HG02571 (cell line): ENCODE measurements at regions not wholly inside any gene's neighbourhood (a gene's known extent, or its start where the extent isn't known, plus 50 kb on each side); places are given as distances from the start of the nearest gene placed in this dataset.

Experiments
- ATAC-seq: cut with Tn5 transposase; IDR thresholded peaks from one replicate; pipeline ENCODE4 v1.9.1; 2021; ENCODE audit warnings: mild to moderate bottlenecking, moderate library complexity; ENCODE audit not compliant: unreplicated experiment

DNA sequence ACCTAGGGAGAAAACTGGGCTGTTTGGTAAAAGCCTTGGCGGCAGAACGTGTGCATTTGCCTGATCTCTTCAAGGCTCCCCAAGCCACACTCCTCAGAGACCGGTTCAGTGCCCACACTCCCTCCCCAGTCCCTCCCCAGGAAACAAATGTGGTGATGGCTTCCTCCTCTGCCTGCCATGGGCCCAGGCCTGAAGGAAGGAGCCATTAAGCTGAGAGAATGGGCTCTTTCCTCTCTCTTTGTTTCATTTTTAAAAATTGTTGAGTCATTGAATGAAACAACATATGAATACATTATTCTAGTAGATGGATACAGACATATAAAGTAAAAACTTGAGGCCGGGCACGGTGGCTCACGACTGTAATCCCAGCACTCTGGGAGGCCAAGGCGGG is 50.6 kb upstream of the YWHAQ start:
- no peak for ATAC-seq

DNA sequence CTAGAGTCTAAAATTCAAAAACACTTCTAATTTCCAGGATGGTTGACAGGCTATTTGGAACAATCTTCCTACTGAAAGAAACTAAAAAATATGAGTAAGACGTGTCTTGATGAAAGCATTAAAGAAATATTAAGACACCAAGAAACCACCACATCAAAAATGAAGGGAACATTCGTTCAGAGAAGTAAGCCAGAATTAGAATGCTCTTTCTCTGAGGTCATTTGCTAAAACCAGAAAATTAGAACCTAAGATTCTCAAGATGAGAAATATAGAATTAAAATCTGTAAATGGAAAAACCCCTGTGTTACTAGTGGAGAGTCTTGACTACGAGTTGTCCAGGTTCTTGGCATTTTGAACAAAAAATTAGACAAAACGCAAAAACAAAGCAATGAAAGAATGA is 54.8 kb upstream of the YWHAQ start:
- ATAC-seq: no peak

DNA sequence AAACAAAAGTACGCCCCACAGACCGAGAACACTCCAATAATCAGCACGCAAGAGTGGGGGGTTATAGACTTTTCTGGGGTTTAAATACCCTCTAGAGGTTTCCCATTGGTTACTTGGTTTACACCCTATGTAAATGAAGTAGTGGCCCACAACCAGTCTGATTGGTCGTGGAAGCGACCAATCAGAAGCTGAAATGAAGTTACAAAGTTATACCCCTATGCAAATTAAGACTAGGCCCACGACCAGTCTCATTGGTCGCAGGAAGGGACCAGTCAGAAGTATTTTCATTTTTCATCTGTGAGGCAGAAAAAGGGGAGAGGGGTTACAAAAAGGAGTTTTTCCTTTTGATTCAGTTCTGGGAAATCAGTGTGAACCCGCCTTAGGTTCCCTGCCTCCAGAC is 55.3 kb upstream of the YWHAQ start:
- no peak for ATAC-seq

DNA sequence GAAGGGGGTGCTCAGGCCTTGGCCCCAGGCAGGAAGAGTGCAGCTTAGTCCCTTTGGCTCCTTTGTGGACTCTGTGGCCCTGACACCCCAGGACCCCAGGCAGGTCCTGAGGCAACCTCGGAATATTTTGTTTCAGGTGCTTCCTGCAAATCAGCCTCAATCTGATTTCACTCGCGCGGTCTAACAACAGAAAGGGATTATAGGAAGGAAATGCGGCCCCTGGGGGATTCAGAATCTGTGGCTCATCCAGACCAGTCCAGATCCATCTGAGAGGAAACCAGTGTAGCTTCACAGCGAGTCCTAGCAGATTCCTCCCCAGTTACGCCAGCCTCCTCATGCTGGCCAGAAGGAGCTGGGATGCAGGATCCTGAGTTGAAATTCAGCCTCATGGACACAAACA is 59.5 kb upstream of the YWHAQ start:
- ATAC-seq: no peak

DNA sequence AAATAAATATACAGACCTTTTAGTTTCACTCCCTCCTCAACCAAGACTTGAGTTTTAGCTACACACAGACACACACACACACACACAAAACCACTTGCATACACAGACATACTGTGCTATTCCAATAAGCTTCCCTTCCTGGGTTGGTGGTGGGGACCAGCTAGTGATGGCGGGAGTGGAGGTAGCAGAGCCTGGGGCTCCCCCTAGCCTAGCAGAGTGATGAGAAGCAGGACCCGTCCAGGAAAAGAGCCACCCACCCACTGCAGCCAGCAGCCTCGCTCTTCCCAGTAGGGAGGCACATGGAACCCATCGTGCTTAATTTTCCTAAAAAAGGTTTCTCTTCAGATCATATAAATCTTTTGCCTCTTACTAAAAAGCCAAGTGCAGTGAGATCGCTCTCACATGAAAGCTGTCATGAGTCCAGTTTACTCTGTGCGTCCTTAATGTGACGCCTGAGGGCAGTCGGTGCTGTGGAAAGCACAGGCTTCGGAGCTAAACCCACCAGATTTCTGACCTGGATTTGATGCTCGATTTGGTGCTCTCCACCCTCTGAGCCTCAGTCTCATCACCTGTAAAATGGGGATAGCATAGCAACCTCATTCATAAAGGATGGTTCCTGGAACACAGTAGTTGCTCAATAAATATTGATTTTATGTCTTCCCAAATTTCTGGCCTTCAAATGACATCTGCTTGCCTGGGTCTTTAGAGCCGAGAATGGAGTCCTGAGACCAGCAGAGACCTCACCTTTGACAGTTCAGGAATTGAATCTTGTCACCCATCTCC is 60.1 kb upstream of the YWHAQ start:
- ATAC-seq: no peak

DNA sequence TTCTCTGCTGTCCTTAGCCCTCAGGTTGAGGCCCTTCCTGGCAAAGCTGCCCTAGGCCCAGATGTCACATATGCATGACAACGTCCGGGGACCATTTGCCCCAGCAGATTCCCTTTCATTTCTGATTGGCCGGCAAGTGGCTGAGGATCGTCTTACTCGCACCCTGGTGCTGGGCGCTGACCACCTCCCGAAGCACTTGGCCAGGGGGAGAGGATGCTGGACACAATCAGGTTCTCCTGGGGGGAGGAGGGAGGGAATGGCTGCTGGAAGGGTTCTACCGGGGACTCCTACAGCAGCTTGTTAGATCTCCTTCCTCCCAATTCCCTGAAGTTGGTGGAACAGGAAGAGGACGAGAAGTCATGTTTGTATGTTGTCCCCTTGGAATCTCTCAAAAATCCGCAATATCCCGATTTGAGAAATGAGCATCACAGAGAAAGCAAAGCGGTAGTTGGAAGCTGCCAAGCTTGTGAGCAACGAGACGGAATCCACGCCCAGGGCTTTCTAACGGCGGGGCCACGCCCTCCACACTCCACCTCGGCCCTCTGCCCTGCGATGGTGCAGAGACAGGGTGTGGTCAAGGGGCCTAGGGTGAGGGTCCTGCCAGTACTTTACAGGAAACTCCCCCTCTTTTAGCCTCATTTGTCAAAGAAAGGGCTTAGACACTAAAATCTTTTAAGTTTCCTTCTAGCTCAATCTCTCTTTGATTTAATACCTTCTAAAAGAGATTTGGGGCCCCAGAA is 61.8 kb upstream of the YWHAQ start:
- ATAC-seq: no peak

DNA sequence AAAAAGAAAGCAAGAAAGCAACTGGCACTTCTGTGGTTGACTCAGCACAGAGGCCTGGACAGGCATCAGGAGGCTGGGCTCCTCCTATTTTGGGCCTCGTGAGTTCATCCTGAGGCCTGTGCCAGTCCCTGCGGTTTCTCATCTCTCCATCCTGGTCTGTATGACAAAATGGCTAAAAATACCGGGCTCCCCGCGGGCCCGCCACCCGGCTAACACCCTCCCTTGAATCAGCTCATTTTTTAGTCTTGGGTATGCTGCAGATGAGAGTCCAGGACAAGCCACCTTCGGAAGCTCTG is 62.3 kb upstream of the YWHAQ start:
- no peak for ATAC-seq

DNA sequence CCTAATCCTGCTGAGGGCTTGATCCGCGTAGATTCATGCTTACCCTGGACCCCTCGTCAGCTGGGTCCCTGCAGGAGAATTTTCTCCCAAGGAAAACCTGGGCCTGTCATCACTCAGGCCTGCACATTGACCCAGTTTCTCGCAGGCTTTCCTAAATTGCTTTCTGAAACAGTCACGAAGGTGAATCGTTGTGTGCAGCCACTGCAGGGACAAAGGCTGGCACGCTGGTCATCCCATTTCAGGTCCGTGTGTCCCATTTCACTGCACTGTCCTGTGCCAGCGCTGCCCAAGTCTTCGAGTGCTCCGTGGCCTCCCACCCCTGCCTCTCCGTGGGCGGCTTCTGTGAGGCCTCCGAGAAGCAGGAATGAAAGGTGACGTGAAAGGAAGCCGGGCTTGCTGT is 62.8 kb upstream of the YWHAQ start:
- ATAC-seq: no peak

DNA sequence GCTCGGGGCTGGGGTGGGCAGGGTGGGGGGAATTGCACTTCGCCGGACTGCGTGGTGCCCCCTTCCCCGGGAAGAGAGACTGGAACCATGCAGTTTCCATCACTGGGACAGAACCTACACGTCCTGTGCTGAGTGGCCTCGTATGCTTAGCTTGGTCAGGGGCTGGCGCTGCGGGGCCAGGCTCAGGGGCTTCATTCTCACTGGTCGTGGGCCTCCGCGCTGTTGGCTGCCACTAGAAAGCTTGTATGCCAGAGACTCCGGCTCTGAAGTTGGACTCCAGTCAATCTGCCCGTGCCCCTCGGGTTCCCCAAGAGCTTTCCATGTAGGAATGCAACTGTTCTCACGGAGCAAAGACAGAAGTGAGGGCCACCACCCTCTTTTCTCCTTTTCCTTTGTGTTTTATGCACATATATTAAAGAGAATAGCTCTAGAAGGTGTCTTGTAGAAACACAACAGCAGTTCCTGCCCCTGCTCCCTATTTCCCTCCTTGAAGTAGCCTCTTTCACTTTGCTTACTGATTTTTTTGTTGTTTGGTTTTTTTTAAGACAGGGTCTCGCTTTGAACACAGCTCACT is 64.0 kb upstream of the YWHAQ start:
- ATAC-seq: no peak

DNA sequence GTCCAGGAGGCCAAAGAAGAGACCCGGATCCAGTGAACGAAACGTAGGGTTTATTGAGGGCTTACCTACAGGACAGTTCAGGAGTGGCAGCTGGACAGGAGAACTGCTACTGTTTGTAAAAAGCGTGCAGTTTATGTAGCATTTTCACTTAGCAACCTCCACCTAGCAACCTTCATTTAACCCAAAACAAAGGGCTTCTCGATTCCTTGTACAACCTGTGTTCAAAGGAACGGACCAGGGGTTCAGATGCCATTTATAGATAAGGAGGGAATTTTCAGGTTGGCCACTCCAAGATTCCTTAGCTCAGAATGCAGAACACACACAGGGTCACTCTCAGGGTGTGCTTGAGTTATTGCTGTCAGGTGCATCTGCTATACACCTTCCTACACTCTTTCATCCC is 65.1 kb upstream of the YWHAQ start:
- no peak for ATAC-seq

DNA sequence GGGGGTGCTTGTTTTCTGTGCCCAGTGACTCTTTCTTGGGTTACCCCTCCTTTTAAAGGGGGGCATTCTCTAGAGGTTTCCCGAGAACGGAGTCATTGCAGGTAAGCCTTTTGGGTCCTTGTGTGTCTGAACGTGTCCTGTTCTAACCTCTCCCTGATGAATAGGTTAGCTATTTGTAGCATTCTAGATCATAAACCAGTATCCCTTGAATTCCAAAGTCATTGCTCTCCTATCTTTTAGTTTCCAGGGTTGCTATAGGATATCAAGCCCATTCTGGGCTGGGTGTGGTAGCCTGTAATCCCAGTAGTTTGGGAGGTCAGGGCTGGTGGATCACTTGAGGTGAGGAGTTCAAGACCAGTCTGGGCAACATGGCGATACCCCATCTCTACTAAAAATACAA is 65.9 kb upstream of the YWHAQ start:
- no peak for ATAC-seq

DNA sequence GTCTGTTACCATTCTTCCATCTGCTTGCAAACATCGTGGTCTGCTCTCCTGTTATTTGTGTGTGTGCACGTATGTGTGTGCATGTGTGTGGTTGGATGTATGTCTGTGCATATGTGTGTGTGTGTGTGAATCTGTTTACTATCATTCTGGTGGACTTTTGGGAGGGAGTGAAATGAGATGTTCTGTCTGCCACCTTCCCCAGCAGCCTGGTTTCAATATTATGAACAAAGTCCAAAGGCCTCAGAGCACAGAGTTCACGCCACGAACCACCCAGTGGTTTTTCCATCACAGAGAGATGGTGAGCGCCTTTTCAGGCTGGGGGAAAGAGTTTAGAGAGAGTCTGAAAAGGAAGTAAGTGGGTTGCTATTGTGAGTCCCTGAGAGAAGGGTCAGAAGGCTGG is 67.1 kb upstream of the YWHAQ start:
- no peak for ATAC-seq

DNA sequence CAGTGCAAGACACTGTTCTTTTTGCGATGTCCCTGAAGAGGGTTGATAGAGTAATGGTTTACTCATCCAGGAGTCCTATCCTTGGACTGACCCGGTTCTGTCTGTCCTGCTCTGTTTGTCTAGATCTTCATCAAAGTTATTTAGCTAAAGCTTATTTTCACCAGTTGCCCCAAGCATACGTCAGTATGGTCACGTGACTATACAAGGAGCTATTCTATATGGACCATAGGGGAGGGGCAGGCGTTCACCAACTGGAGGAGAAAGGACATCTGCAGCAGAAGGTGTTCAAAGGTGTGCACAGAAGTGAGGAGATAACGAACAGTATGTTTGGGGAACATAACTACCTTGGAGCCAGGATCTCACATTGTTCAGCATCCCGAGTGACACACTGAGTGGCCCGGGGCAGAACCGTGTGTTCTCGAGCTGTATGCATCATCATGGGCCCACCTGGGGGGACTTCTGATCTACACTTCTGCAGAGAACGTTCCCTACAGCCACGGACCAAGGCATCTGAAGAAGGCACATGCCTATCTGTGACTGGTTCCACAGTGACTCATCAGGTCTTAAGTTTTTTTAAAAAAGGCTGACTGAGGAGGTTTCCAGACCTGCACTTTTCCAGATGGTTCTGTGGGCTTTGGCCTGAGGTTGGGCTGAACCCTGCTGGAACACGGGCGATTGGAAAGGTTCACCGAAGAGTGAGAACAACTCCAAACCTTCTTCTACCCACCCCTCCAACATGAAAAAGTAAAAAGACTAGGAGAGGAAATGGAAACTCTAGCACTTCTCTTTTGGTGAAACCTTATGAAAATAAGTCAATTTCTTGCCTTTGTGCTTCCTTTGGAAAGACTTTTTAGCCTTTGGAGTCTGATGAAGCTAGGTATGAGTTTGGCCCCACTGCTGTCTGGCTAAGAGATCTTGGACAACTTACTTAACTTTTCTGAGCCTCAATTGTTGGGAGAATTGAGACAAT is 68.6 kb upstream of the YWHAQ start:
- ATAC-seq: no peak

DNA sequence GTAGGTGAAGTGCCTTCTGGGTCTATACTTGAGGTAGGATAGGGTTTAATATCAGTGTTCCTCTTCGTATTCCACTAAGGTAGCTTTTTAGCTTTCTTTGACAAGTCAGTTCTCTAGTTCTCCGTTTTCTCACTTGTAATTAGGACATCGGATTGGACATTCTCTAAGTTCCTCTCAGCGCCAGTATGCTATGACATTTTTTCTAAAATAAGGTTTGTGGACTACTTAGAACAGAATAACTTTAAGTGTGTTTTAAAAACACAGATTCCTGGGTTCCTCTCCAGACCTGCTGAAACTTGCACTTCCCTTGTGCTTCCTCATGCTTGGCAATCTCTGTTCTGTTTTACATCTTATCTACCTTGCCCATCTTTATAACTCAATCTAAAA is 69.3 kb upstream of the YWHAQ start:
- no peak for ATAC-seq

DNA sequence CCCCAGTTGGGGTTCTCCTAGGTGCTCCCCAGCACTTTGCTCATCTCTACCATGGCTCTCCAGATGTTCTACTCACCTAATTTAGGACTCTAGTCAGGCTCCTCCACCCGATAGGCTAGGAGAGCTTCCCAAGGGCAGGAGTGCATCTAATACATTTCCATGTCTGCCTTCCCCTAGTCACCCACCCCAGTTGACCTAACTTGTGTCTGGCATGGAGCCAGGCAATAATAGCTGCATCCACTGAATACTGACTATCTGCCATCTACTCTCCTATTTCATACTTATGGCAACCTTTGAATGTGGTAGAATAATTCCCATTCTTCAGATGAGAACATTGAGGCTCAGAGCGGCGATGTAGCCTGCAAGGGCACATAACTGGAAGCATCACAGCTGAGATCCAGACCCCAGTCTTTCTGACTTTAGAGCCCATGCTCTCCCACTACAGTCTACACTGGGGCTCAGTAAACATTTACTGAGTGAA is 71.8 kb upstream of the YWHAQ start:
- ATAC-seq: no peak

DNA sequence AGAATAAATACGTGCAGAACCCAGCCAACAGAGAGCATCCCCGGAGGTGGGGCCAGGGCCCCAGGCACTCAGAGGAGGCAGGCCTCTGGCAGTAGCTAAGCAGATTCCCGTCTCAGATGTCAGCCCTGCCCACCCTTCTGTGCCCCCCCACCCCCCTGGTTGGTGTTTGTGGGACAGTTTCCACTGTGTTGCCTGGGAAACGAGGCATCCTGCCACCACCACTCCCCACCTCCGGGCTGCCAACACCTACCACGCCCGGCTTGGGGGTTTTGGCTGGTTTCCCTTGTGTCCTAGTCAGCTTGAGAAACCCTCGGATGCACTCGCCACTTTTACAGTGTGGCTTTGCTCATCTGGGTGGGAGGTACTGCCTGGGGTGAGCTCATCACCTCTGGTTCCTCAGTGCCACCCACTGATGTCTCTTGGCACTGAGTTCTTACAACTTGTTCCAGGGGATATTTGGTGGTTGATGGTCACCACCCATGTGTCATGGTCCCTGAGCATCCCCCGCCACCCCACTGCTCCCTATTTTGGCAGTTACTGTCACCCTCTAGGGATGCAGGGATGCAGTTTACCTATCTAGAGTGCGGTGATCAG is 72.4 kb upstream of the YWHAQ start:
- no peak for ATAC-seq

DNA sequence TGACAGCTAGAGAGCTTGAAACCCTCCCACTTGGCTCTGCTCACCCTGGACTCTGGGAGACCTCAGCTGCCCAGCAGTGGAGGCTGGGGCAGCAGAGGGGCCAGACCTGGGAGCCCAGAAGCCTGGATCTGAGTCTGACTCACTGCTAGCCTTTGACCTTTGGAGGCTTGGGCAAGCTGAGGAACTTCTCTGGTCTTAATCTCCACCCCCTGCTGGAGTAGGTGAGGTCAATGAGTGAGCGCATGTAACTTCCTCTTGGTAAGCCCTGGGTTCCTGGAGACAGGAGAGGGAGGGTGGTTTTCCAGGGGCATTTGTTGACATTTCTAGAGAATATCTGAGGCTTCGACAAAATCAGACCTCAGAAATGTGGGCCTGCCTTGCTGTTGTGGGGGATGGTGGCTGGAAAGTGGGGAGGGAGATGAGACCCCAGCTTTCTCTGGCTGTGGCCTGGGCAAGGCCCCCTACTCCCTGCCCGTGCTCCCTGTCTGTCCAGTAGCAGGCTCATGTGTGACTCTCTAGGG is 73.0 kb upstream of the YWHAQ start:
- no peak for ATAC-seq

DNA sequence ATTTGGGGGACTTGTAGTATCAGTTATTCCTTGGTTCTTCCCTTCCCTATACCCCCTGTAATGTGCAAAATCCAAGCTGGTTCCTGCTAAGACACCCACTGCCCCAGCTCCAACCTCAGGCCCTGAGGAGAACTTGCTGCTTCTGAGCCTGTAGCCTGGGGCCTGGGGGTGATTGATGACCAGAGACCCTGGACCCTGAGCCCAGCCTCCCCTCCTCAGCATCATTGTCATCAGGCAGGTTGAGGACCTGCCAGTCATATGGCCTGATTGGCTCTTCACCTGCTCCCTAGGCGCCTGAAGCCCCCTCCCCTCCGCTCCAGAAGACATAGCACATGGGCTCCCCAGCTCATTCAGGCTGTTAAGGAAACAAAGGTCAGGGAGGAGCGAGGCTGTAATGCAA is 73.8 kb upstream of the YWHAQ start:
- no peak for ATAC-seq

DNA sequence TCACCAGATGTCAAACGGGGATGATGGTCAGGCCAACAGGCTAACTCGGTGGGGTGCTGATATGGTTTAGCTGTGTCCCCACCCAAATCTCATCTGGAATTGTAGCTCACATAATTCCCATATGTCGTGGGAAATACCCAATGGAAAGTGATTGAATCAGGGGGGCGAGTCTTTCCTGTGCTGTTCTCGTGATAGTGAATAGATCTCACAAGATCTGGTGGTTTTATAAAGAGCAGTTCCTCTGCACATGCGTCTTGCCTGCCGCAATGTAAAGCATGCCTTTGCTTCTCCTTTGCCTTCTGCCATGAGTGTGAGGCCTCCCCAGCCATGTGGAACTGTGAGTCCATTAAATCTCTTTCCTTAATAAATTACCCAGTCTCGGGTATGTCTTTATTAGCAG is 74.4 kb upstream of the YWHAQ start:
- ATAC-seq: no peak

DNA sequence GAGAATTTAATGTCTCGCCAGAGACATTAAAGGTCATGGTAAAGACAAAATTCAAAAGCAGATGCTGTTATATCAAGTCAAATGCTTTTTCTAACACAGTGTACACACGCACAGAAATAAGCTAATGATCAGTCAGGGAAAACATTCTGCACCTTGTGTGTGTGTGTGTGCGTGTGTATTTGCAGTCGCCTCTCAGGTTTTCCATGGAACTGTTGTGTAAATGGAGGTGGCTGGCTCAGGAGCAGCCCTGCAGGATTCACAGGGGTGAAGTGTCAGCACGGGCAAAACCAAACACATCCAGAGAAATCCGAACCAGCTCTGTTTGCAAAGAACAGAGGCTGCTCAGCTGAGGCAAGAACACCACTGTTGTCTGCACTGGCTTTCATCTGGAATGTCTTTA is 76.2 kb upstream of the YWHAQ start:
- ATAC-seq: no peak
